ENCODE measurements at regions not wholly inside any gene's neighbourhood (a gene's known extent, or its start where the extent isn't known, plus 50 kb on each side); places are given as distances from the start of the nearest gene placed in this dataset.

GRCh38 chr6:45742591-45742990, 273.1 kb downstream of the CLIC5 start:
- no peaks in the 10 kb centered on the region for H3K9me3 ChIP-seq
- no peak for DNase-seq
- intact Hi-C loops (cut with DNase I), result no loop called here
- no peak for FAIRE-seq
- H3K27me3 ChIP-seq, result no peaks in the 10 kb centered on the region
- H3K4me1 ChIP-seq, result no peaks in the 10 kb centered on the region
- no peak for TF ChIP-seq CTCF (IDR thresholded peaks at IDR 0.05)
- no peak overlapping the region for H3K27ac ChIP-seq
- ATAC-seq, result no peak
- 60 to 73% methylated on average over 4 of the region's 4 CpGs for WGBS, 2 donors
- no peaks in the 10 kb centered on the region for H3K36me3 ChIP-seq
- no peak overlapping the region for H3K4me3 ChIP-seq

- no peaks in the 10 kb centered on the region for H3K9me3 ChIP-seq
- no peaks in the 10 kb centered on the region for H3K27me3 ChIP-seq
- peak in 1 of 6 donors; percentile 18 for DNase-seq
- WGBS, 2 donors, result 65 to 73% methylated on average over 9 of the region's 9 CpGs
- no peak for TF ChIP-seq CTCF (IDR thresholded peaks at IDR 0.05)
- H3K4me3 ChIP-seq, result no peak overlapping the region
- peak in 2 of 4 donors; percentile 60 to 77 for ATAC-seq
- H3K36me3 ChIP-seq, result no peaks in the 10 kb centered on the region
- no peaks in the 10 kb centered on the region for H3K4me1 ChIP-seq
- peak overlapping the region in 1 of 4 donors; percentile 15 for H3K27ac ChIP-seq
- intact Hi-C loops (cut with DNase I), result no loop called here
- FAIRE-seq, result no peak
Observed at GRCh38 chr6:45741437-45742171, 274.1 kb downstream of the CLIC5 start.

GRCh38 chr6:45739058-45739457, 276.6 kb downstream of the CLIC5 start:
- Histone ChIP-seq H3K36me3 (no peaks in the 10 kb centered on the region), H3K9me3 (no peaks in the 10 kb centered on the region), H3K4me3 (no peak overlapping the region), H3K27me3 (no peaks in the 10 kb centered on the region), H3K4me1 (no peaks in the 10 kb centered on the region), H3K27ac (no peak overlapping the region)
- WGBS, 2 donors, result 93 to 95% methylated on average over 3 of the region's 3 CpGs
- ATAC-seq, result no peak
- no peak for DNase-seq
- intact Hi-C loops (cut with DNase I), result no loop called here
- FAIRE-seq, result no peak
- no peak for TF ChIP-seq CTCF (IDR thresholded peaks at IDR 0.05)

- ATAC-seq (no peak), FAIRE-seq (no peak)
Observed at GRCh38 chr6:45738057-45738455, 277.6 kb downstream of the CLIC5 start.

More at GRCh38 chr6:45738057-45738455, 277.6 kb downstream of the CLIC5 start:
- TF ChIP-seq CTCF (IDR thresholded peaks at IDR 0.05), result no peak
- 79 to 84% methylated on average over 5 of the region's 5 CpGs for WGBS, 2 donors
- Histone ChIP-seq H3K27ac (no peak overlapping the region), H3K9me3 (no peaks in the 10 kb centered on the region), H3K4me1 (no peaks in the 10 kb centered on the region), H3K4me3 (no peak overlapping the region), H3K36me3 (no peaks in the 10 kb centered on the region), H3K27me3 (no peaks in the 10 kb centered on the region)
- intact Hi-C loops (cut with DNase I), result no loop called here
- DNase-seq, result no peak

Measured in pancreas (tissue), 10 donors.